Chondrocyte (in vitro differentiated cells): ENCODE measurements at regions not wholly inside any gene's neighbourhood (a gene's known extent, or its start where the extent isn't known, plus 50 kb on each side); places are given as distances from the start of the nearest gene placed in this dataset.
"Not testable (repeated sequence)": the region's sequence is repeated elsewhere in the genome, so short reads cannot be mapped to it uniquely, and the experiment has no call there.

ENCODE experiments used
- DNase-seq: peaks from one replicate; pipeline ENCODE4 v3.0.0; 2021; ENCODE audit warnings: mixed read lengths, low spot score
- H3K27ac Mint-ChIP-seq: one replicate; pipeline ENCODE4 v1.8.0; 2021; ENCODE audit warnings: mild to moderate bottlenecking, moderate library complexity, mixed read lengths; ENCODE audit not compliant: unreplicated experiment
- H3K27me3 Mint-ChIP-seq: 2 replicates; pipeline ENCODE4 v1.8.0; 2021; ENCODE audit warnings: low read depth, mixed read lengths
- H3K36me3 Mint-ChIP-seq: 2 replicates; pipeline ENCODE4 v1.8.0; 2021; ENCODE audit warnings: low read depth, mixed read lengths
- H3K4me1 Mint-ChIP-seq: 2 replicates; pipeline ENCODE4 v1.8.0; 2021; ENCODE audit warnings: low read depth, mild to moderate bottlenecking, mixed read lengths
- H3K4me3 Mint-ChIP-seq: one replicate; pipeline ENCODE4 v1.8.0; 2021; ENCODE audit warnings: mild to moderate bottlenecking, moderate library complexity, mixed read lengths; ENCODE audit not compliant: unreplicated experiment
- H3K9me3 Mint-ChIP-seq: 2 replicates; pipeline ENCODE4 v1.8.0; 2021; ENCODE audit warnings: low read depth, mixed read lengths
- CTCF ChIP-seq: fragments of 200-600 bp; sonication (generic); IDR thresholded peaks from 2 replicates; pipeline ENCODE4 v1.5.0; 2021; ENCODE audit warnings: antibody characterized with exemption, mild to moderate bottlenecking, moderate library complexity

GRCh38 chr2:78750219-78750618 lies 275.3 kb upstream of the REG3G start:
- Mint-ChIP-seq H3K4me3 (no peak overlapping the region), H3K27ac (no peak overlapping the region), H3K4me1 (no peaks in the 10 kb centered on the region), H3K9me3 (no peaks in the 10 kb centered on the region), H3K27me3 (peaks cover 6% of the 10 kb centered on the region), H3K36me3 (no peaks in the 10 kb centered on the region)
- DNase-seq, result no peak
- no peak for TF ChIP-seq CTCF

GRCh38 chr2:78754930-78755329 lies 270.6 kb upstream of the REG3G start:
- Mint-ChIP-seq H3K9me3 (peaks cover 4% of the 10 kb centered on the region), H3K4me1 (no peaks in the 10 kb centered on the region), H3K27ac (no peak overlapping the region), H3K36me3 (no peaks in the 10 kb centered on the region), H3K27me3 (no peaks in the 10 kb centered on the region), H3K4me3 (no peak overlapping the region)
- TF ChIP-seq CTCF, result no peak
- DNase-seq, result no peak

GRCh38 chr2:78757191-78757590 lies 268.3 kb upstream of the REG3G start:
- no peak for TF ChIP-seq CTCF
- no peak for DNase-seq
- no peak overlapping the region for H3K4me3 Mint-ChIP-seq
- H3K27ac Mint-ChIP-seq, result no peak overlapping the region
- peaks cover 25% of the 10 kb centered on the region for H3K9me3 Mint-ChIP-seq
- no peaks in the 10 kb centered on the region for H3K27me3 Mint-ChIP-seq
- H3K4me1 Mint-ChIP-seq, result no peaks in the 10 kb centered on the region
- peaks cover 2% of the 10 kb centered on the region for H3K36me3 Mint-ChIP-seq

GRCh38 chr2:78757640-78758039 lies 267.9 kb upstream of the REG3G start:
- H3K27ac Mint-ChIP-seq, result no peak overlapping the region
- H3K27me3 Mint-ChIP-seq, result no peaks in the 10 kb centered on the region
- peaks cover 2% of the 10 kb centered on the region for H3K36me3 Mint-ChIP-seq
- DNase-seq, result no peak
- no peak for TF ChIP-seq CTCF
- no peaks in the 10 kb centered on the region for H3K4me1 Mint-ChIP-seq
- H3K4me3 Mint-ChIP-seq, result no peak overlapping the region
- peaks cover 30% of the 10 kb centered on the region for H3K9me3 Mint-ChIP-seq

- H3K27me3 Mint-ChIP-seq, H3K27ac Mint-ChIP-seq, H3K36me3 Mint-ChIP-seq, H3K4me3 Mint-ChIP-seq, H3K4me1 Mint-ChIP-seq, DNase-seq: not testable (repeated sequence)
- peaks cover 41% of the 10 kb centered on the region for H3K9me3 Mint-ChIP-seq
Measured at GRCh38 chr2:78758765-78759164, 266.7 kb upstream of the REG3G start.

- H3K4me1 Mint-ChIP-seq, result no peaks in the 10 kb centered on the region
Measured at GRCh38 chr2:78766459-78766858, 259.0 kb upstream of the REG3G start.

More at GRCh38 chr2:78766459-78766858, 259.0 kb upstream of the REG3G start:
- H3K27me3 Mint-ChIP-seq, result peaks cover 8% of the 10 kb centered on the region
- no peak for TF ChIP-seq CTCF
- no peak overlapping the region for H3K27ac Mint-ChIP-seq
- no peaks in the 10 kb centered on the region for H3K36me3 Mint-ChIP-seq
- H3K9me3 Mint-ChIP-seq, result peaks cover 26% of the 10 kb centered on the region
- no peak for DNase-seq
- H3K4me3 Mint-ChIP-seq, result no peak overlapping the region
